ENCODE measurements at regions not wholly inside any gene's neighbourhood (a gene's known extent, or its start where the extent isn't known, plus 50 kb on each side); places are given as distances from the start of the nearest gene placed in this dataset.

DNA sequence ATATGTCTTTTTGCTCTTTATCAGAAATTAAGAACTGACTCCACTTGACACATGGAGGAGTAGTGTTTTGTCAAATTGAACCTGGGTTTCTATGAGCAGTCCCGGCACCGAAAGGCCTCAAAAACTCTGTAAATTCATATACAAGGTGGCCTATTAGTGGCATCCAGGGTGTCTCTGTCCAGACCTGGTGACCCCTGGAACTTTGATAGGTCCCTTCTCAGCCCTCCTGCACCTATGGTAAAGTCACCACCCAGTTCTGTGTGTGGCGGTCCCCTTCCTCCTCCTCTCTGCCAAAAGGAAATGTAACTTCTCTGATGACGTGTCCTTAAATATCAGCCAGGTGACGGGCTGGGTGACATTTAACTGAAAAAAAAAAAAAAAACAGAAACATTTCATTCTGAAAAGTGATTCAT lies 204.0 kb upstream of the FOXN3 start:
- Histone ChIP-seq H3K27ac (ENCODE audit: low read depth, low read length) (peak overlapping the region; percentile 84), H3K4me1 (ENCODE audit: control insufficient read depth in 2 of 2, insufficient read depth in 2 of 2, low read length in 2 of 2) (peaks cover 27 to 31% of the 10 kb centered on the region in 2 donors), H3K27me3 (ENCODE audit: control insufficient read depth in 2 of 2, insufficient read depth in 2 of 2, low read length in 2 of 2) (no peaks in the 10 kb centered on the region), H3K4me3 (ENCODE audit: low read length) (peak overlapping the region; percentile 82), H3K9me3 (ENCODE audit: control insufficient read depth in 2 of 3, low read length in 3 of 3) (no peaks in the 10 kb centered on the region), H3K36me3 (ENCODE audit: control insufficient read depth in 2 of 3, insufficient read depth in 3 of 3, low read length in 3 of 3) (peaks cover 0 to 4% (median 0%) of the 10 kb centered on the region in 3 experiments)
- ChIA-PET CTCF (interaction anchor here (0.7 to 0.9 kb wide), 2 partner anchors 21 to 189 kb away, joined by 3 to 4 read pairs; no protein-coding TSS in a partner anchor), POLR2A (interaction anchor here (0.9 to 5.7 kb wide), 7 partner anchors 10 to 147 kb away, joined by 3 to 68 read pairs (median 21); no protein-coding TSS in a partner anchor)
- ATAC-seq = peak; percentile 52
- peak; percentile 16 to 76 (median 62) for DNase-seq
- peaks cover 25 to 56% (median 48%) of the 10 kb centered on the region in 7 donors for H3K4me1 Mint-ChIP-seq
- H3K27ac Mint-ChIP-seq = peak overlapping the region; percentile 84 to 98 (median 96)
- peaks cover 0 to 4% (median 0%) of the 10 kb centered on the region in 11 donors for H3K9me3 Mint-ChIP-seq
- intact Hi-C loops (cut with micrococcal nuclease) = loop anchor here (1.0 to 2.0 kb wide), 9 partner anchors 20 to 333 kb away; partner anchors contain the start of genes EFCAB11 (in 1 of the 2) and FOXN3 (in 1 of the 2)
- peak overlapping the region; percentile 86 to 100 (median 92) for H3K4me3 Mint-ChIP-seq
- no peaks in the 10 kb centered on the region for H3K27me3 Mint-ChIP-seq
- peaks cover 0 to 12% (median 0%) of the 10 kb centered on the region in 5 donors for H3K36me3 Mint-ChIP-seq

- peak in 1 of 9 donors; percentile 7 for DNase-seq
Observed at GRCh38 chr14:89620436-89620835, 203.4 kb upstream of the FOXN3 start.

GRCh38 chr14:89619596-89619995 lies 202.6 kb upstream of the FOXN3 start:
- ChIA-PET POLR2A (interaction anchor here (0.7 to 5.7 kb wide), 13 partner anchors 8 to 257 kb away, joined by 3 to 68 read pairs (median 5); no protein-coding TSS in a partner anchor), CTCF (interaction anchor here (0.7 to 1.3 kb wide), 3 partner anchors 18 to 148 kb away, joined by 3 to 4 read pairs (median 3); no protein-coding TSS in a partner anchor)
- H3K27me3 Mint-ChIP-seq = no peaks in the 10 kb centered on the region
- peak overlapping the region; percentile 84 to 98 (median 96) for H3K27ac Mint-ChIP-seq
- Histone ChIP-seq H3K36me3 (ENCODE audit: control insufficient read depth in 2 of 3, insufficient read depth in 3 of 3, low read length in 3 of 3) (peaks cover 0 to 4% (median 0%) of the 10 kb centered on the region in 3 experiments), H3K27ac (ENCODE audit: low read depth, low read length) (peak overlapping the region; percentile 84), H3K4me1 (ENCODE audit: control insufficient read depth in 2 of 2, insufficient read depth in 2 of 2, low read length in 2 of 2) (peaks cover 32 to 43% of the 10 kb centered on the region in 2 donors), H3K27me3 (ENCODE audit: control insufficient read depth in 2 of 2, insufficient read depth in 2 of 2, low read length in 2 of 2) (no peaks in the 10 kb centered on the region), H3K9me3 (ENCODE audit: control insufficient read depth in 2 of 3, low read length in 3 of 3) (no peaks in the 10 kb centered on the region), H3K4me3 (ENCODE audit: low read length) (peak overlapping the region; percentile 82)
- ATAC-seq (no peak), DNase-seq (no peak)
- intact Hi-C loops (cut with micrococcal nuclease) = loop anchor here (1.0 to 5.0 kb wide), 5 partner anchors 67 to 1627 kb away; partner anchors contain the start of genes CALM1 (in 1 of the 2) and GALC (in 1 of the 2)
- H3K36me3 Mint-ChIP-seq = peaks cover 0 to 9% (median 0%) of the 10 kb centered on the region in 5 donors
- H3K4me1 Mint-ChIP-seq = peaks cover 37 to 68% (median 60%) of the 10 kb centered on the region in 7 donors
- H3K9me3 Mint-ChIP-seq = no peaks in the 10 kb centered on the region
- H3K4me3 Mint-ChIP-seq = peak overlapping the region; percentile 90 to 100 (median 92)

More at GRCh38 chr14:89620436-89620835, 203.4 kb upstream of the FOXN3 start:
- CTCF ChIA-PET = interaction anchor here (0.6 to 0.7 kb wide), 2 partner anchors 148 to 189 kb away, joined by 3 to 4 read pairs; no protein-coding TSS in a partner anchor
- no peaks in the 10 kb centered on the region for H3K27me3 Mint-ChIP-seq
- Histone ChIP-seq H3K9me3 (ENCODE audit: control insufficient read depth in 2 of 3, low read length in 3 of 3) (no peaks in the 10 kb centered on the region), H3K4me3 (ENCODE audit: low read length) (peak overlapping the region; percentile 82), H3K36me3 (ENCODE audit: control insufficient read depth in 2 of 3, insufficient read depth in 3 of 3, low read length in 3 of 3) (peaks cover 0 to 4% (median 0%) of the 10 kb centered on the region in 3 experiments), H3K27ac (ENCODE audit: low read depth, low read length) (peak overlapping the region; percentile 84), H3K27me3 (ENCODE audit: control insufficient read depth in 2 of 2, insufficient read depth in 2 of 2, low read length in 2 of 2) (no peaks in the 10 kb centered on the region), H3K4me1 (ENCODE audit: control insufficient read depth in 2 of 2, insufficient read depth in 2 of 2, low read length in 2 of 2) (peaks cover 24 to 36% of the 10 kb centered on the region in 2 donors)
- no peak for ATAC-seq
- peak overlapping the region; percentile 86 to 100 (median 92) for H3K4me3 Mint-ChIP-seq
- POLR2A ChIA-PET = interaction anchor here (0.7 to 5.7 kb wide), 11 partner anchors 10 to 147 kb away, joined by 3 to 68 read pairs (median 4); no protein-coding TSS in a partner anchor
- peaks cover 29 to 59% (median 51%) of the 10 kb centered on the region in 7 donors for H3K4me1 Mint-ChIP-seq
- intact Hi-C loops (cut with micrococcal nuclease) = loop anchor here (1.0 to 2.0 kb wide), 3 partner anchors 21 to 110 kb away; no protein-coding TSS in a partner anchor
- H3K9me3 Mint-ChIP-seq = peaks cover 0 to 2% (median 0%) of the 10 kb centered on the region in 11 donors
- peak overlapping the region; percentile 84 to 98 (median 96) for H3K27ac Mint-ChIP-seq
- H3K36me3 Mint-ChIP-seq = peaks cover 0 to 9% (median 0%) of the 10 kb centered on the region in 5 donors

- H3K36me3 ChIP-seq (ENCODE audit: control insufficient read depth in 2 of 3, insufficient read depth in 3 of 3, low read length in 3 of 3) = peaks cover 0 to 4% (median 0%) of the 10 kb centered on the region in 3 experiments
- POLR2A ChIA-PET = interaction anchor here (0.6 to 5.7 kb wide), 21 partner anchors 9 to 578 kb away, joined by 3 to 68 read pairs (median 4); no protein-coding TSS in a partner anchor
- peak; percentile 77 for ATAC-seq
- H3K27me3 ChIP-seq (ENCODE audit: control insufficient read depth in 2 of 2, insufficient read depth in 2 of 2, low read length in 2 of 2) = no peaks in the 10 kb centered on the region
- CTCF ChIA-PET = interaction anchor here (0.6 to 1.3 kb wide), 4 partner anchors 19 to 148 kb away, joined by 3 to 4 read pairs (median 3); no protein-coding TSS in a partner anchor
- Mint-ChIP-seq H3K36me3 (peaks cover 0 to 11% (median 0%) of the 10 kb centered on the region in 5 donors), H3K4me3 (peak overlapping the region; percentile 90 to 100 (median 97)), H3K27ac (peak overlapping the region; percentile 93 to 98 (median 97)), H3K9me3 (no peaks in the 10 kb centered on the region), H3K4me1 (peaks cover 41 to 74% (median 66%) of the 10 kb centered on the region in 7 donors), H3K27me3 (no peaks in the 10 kb centered on the region)
- peak overlapping the region; percentile 82 for H3K4me3 ChIP-seq (ENCODE audit: low read length)
- peaks cover 38 to 49% of the 10 kb centered on the region in 2 donors for H3K4me1 ChIP-seq (ENCODE audit: control insufficient read depth in 2 of 2, insufficient read depth in 2 of 2, low read length in 2 of 2)
- DNase-seq = peak; percentile 64 to 80 (median 77)
- no peaks in the 10 kb centered on the region for H3K9me3 ChIP-seq (ENCODE audit: control insufficient read depth in 2 of 3, low read length in 3 of 3)
- intact Hi-C loops (cut with micrococcal nuclease) = loop anchor here (1.0 to 5.0 kb wide), 7 partner anchors 67 to 1626 kb away; partner anchors contain the start of genes CALM1 (in 1 of the 2), GALC (in 1 of the 2) and TDP1 (in 1 of the 2)
- H3K27ac ChIP-seq (ENCODE audit: low read depth, low read length) = peak overlapping the region; percentile 84
Observed at GRCh38 chr14:89618811-89619551, 201.9 kb upstream of the FOXN3 start.

- peaks cover 45 to 56% of the 10 kb centered on the region in 2 donors for H3K4me1 ChIP-seq (ENCODE audit: control insufficient read depth in 2 of 2, insufficient read depth in 2 of 2, low read length in 2 of 2)
- ATAC-seq = no peak
- H3K4me3 Mint-ChIP-seq = peak overlapping the region; percentile 90 to 100 (median 96)
Observed at GRCh38 chr14:89618330-89618708, 201.3 kb upstream of the FOXN3 start.

More at GRCh38 chr14:89618330-89618708, 201.3 kb upstream of the FOXN3 start:
- H3K4me1 Mint-ChIP-seq = peaks cover 41 to 80% (median 72%) of the 10 kb centered on the region in 7 donors
- DNase-seq = peak in 3 of 9 donors; percentile 8 to 26 (median 18)
- Histone ChIP-seq H3K4me3 (ENCODE audit: low read length) (peak overlapping the region; percentile 76), H3K27me3 (ENCODE audit: control insufficient read depth in 2 of 2, insufficient read depth in 2 of 2, low read length in 2 of 2) (no peaks in the 10 kb centered on the region), H3K27ac (ENCODE audit: low read depth, low read length) (peak overlapping the region; percentile 84), H3K36me3 (ENCODE audit: control insufficient read depth in 2 of 3, insufficient read depth in 3 of 3, low read length in 3 of 3) (peaks cover 0 to 4% (median 0%) of the 10 kb centered on the region in 3 experiments), H3K9me3 (ENCODE audit: control insufficient read depth in 2 of 3, low read length in 3 of 3) (no peaks in the 10 kb centered on the region)
- no peaks in the 10 kb centered on the region for H3K27me3 Mint-ChIP-seq
- H3K9me3 Mint-ChIP-seq = no peaks in the 10 kb centered on the region
- POLR2A ChIA-PET = interaction anchor here (0.7 to 5.7 kb wide), 16 partner anchors 9 to 577 kb away, joined by 3 to 68 read pairs (median 4); no protein-coding TSS in a partner anchor
- CTCF ChIA-PET = interaction anchor here (0.8 to 1.1 kb wide), 3 partner anchors 92 to 149 kb away, joined by 3 to 7 read pairs (median 5); no protein-coding TSS in a partner anchor
- peaks cover 0 to 11% (median 0%) of the 10 kb centered on the region in 5 donors for H3K36me3 Mint-ChIP-seq
- H3K27ac Mint-ChIP-seq = peak overlapping the region; percentile 93 to 99 (median 97)
- intact Hi-C loops (cut with micrococcal nuclease) = loop anchor here (1.0 to 5.0 kb wide), 6 partner anchors 66 to 1626 kb away; partner anchors contain the start of genes CALM1 (in 1 of the 2), GALC (in 1 of the 2) and TDP1 (in 1 of the 2)

Measured in naive thymus-derived CD4-positive, alpha-beta T cell (primary cell).